Skeletal muscle satellite cell (primary cell): ENCODE measurements at regions not wholly inside any gene's neighbourhood (a gene's known extent, or its start where the extent isn't known, plus 50 kb on each side); places are given as distances from the start of the nearest gene placed in this dataset.
"Not testable (repeated sequence)": the region's sequence is repeated elsewhere in the genome, so short reads cannot be mapped to it uniquely, and the experiment has no call there.

Experiments
- H3K27me3 ChIP-seq: 2 replicates; pipeline ENCODE4 v1.7.0; 2013; ENCODE audit warnings: low read length; ENCODE audit not compliant: control insufficient read depth, insufficient read depth
- H3K36me3 ChIP-seq: 2 replicates; pipeline ENCODE4 v1.7.0; 2013; ENCODE audit warnings: mild to moderate bottlenecking, control low read depth, low read length; ENCODE audit not compliant: insufficient read depth
- H3K4me1 ChIP-seq: 2 replicates; pipeline ENCODE4 v1.7.0; 2013; ENCODE audit warnings: low read length; ENCODE audit not compliant: control insufficient read depth, insufficient read depth
- H3K4me2 ChIP-seq: 2 replicates; pipeline ENCODE4 v1.7.0; 2013; ENCODE audit warnings: mild to moderate bottlenecking, low read length
- H3K4me3 ChIP-seq: 2 replicates; pipeline ENCODE4 v1.7.0; 2013; ENCODE audit warnings: low read length
- H3K9ac ChIP-seq: 2 replicates; pipeline ENCODE4 v1.7.0; 2013; ENCODE audit warnings: mild to moderate bottlenecking, low read depth, low read length, moderate library complexity
- H3K9me3 ChIP-seq: replicated peaks from 2 replicates; pipeline ENCODE4 v1.7.0; 2013; ENCODE audit warnings: mild to moderate bottlenecking, control low read depth, low read length

- Histone ChIP-seq H3K9ac (no peak overlapping the region), H3K36me3 (no peaks in the 10 kb centered on the region), H3K4me3 (no peak overlapping the region), H3K4me2 (no peak overlapping the region), H3K4me1 (no peaks in the 10 kb centered on the region), H3K27me3 (no peaks in the 10 kb centered on the region), H3K9me3 (no peaks in the 10 kb centered on the region)
Measured at GRCh38 chr14:47976139-47976538, 300.7 kb upstream of the MDGA2 start.

DNA sequence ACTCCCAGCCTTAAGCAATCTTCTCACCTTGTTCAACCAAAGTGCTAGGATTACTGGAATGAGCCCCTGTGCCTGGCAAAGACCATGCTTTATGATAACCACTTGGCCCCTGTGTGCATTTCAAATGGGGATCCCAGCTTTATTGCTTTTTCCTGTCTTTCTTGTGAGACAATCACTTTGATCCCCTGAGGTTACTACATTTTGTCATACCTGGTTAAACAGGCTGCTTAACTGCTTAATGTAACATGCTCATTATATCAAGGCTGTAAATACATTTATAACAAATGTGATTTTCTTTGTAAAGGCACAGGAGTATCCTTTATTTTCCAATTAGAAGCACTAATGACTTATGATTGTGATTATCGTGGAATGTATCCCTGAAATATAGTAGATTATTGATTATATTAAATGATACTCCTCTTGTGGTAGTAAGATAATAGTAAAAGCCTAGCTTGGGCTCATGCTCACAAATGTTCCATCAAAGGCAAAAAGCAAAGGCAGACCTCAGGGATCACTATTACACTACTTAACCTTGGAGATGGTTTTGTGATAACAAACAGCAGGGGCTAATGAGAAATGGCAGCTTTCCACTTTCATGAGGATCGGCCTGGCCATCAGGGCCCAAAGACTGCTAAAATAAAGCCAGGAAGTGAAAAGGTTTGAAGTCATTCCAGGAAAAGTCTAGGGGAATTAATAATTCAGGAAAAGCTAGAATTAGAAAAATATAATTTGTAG, 290.8 kb upstream of the MDGA2 start:
- Histone ChIP-seq H3K4me1 (no peaks in the 10 kb centered on the region), H3K36me3 (no peaks in the 10 kb centered on the region), H3K27me3 (no peaks in the 10 kb centered on the region), H3K4me2 (no peak overlapping the region), H3K4me3 (no peak overlapping the region), H3K9me3 (peaks cover 8% of the 10 kb centered on the region), H3K9ac (no peak overlapping the region)

DNA sequence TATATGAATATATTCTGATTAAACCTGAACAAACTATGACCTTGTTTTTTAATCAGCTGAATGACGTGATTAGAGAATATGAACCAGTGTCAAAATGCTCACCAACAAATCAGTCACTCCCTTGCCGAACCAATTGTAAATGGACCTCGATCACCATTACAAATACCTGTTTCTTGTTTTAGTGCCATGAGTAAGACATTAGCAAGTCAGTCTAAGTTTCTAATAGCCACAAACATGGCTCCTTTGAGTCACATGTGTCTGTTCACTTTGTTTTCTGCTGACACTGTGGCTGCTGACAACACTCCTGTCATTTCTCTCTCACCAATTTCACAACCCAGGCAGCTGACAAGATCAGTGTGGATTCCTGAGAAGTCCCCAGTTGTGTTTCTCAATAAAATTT, 286.2 kb upstream of the MDGA2 start:
- H3K9ac ChIP-seq = no peak overlapping the region
- H3K4me2 ChIP-seq = no peak overlapping the region
- no peak overlapping the region for H3K4me3 ChIP-seq
- H3K9me3 ChIP-seq = peaks cover 5% of the 10 kb centered on the region
- no peaks in the 10 kb centered on the region for H3K36me3 ChIP-seq
- no peaks in the 10 kb centered on the region for H3K27me3 ChIP-seq
- no peaks in the 10 kb centered on the region for H3K4me1 ChIP-seq

- peaks cover 5% of the 10 kb centered on the region for H3K9me3 ChIP-seq
Measured at GRCh38 chr14:47959740-47960139, 284.3 kb upstream of the MDGA2 start.

DNA sequence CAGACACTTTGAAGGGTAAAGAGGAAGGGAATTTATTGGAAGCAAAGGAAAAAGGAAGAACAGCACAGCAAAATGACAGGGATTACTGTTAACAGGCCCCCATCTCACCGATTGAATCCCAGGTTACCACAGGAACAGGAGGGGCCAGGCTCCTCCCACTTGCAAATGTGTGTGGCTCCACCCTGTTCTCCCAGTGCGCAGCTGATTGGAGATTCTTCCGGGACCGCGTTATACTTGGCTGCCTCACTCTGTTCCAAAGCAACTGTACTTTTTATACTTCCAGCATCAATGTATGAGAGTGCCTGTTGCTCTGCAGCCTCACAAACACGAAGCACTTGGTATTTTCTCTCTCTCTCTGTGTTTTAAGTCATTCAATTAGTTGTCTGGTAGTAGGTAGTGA, 273.6 kb upstream of the MDGA2 start:
- H3K36me3 ChIP-seq = no peaks in the 10 kb centered on the region
- H3K27me3 ChIP-seq = no peaks in the 10 kb centered on the region
- no peak overlapping the region for H3K4me2 ChIP-seq
- no peaks in the 10 kb centered on the region for H3K4me1 ChIP-seq
- no peak overlapping the region for H3K4me3 ChIP-seq
- no peak overlapping the region for H3K9ac ChIP-seq
- H3K9me3 ChIP-seq = peaks cover 4% of the 10 kb centered on the region

More at GRCh38 chr14:47959740-47960139, 284.3 kb upstream of the MDGA2 start:
- no peaks in the 10 kb centered on the region for H3K4me1 ChIP-seq
- no peak overlapping the region for H3K9ac ChIP-seq
- no peaks in the 10 kb centered on the region for H3K36me3 ChIP-seq
- H3K27me3 ChIP-seq = no peaks in the 10 kb centered on the region
- H3K4me2 ChIP-seq = no peak overlapping the region
- no peak overlapping the region for H3K4me3 ChIP-seq

- Histone ChIP-seq H3K4me1 (no peaks in the 10 kb centered on the region), H3K27me3 (no peaks in the 10 kb centered on the region), H3K9ac (no peak overlapping the region), H3K4me3 (no peak overlapping the region), H3K36me3 (no peaks in the 10 kb centered on the region), H3K9me3 (peaks cover 10% of the 10 kb centered on the region), H3K4me2 (no peak overlapping the region)
Measured at GRCh38 chr14:47935332-47935731, 259.9 kb upstream of the MDGA2 start.

DNA sequence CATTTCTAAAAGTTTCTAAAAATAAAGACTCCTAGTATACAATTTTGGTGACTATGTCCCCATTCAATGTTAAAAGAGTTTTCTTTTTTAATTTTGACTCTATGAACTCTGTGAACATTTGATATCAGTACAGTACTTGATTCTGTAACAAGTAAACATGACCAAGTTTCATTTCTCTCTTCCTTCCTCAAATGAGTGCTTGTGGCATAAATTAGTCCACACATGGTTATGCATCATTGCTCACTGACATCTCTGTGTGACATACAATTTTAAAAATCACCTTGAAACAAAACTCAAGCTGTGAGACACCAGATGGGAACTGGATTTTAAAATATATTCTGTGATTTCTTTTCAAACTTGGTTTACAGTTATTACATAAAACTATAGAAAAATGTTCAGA, 253.9 kb upstream of the MDGA2 start:
- H3K27me3 ChIP-seq = no peaks in the 10 kb centered on the region
- no peak overlapping the region for H3K4me2 ChIP-seq
- H3K4me3 ChIP-seq = no peak overlapping the region
- H3K36me3 ChIP-seq = no peaks in the 10 kb centered on the region
- peaks cover 18% of the 10 kb centered on the region for H3K9me3 ChIP-seq
- no peak overlapping the region for H3K9ac ChIP-seq
- no peaks in the 10 kb centered on the region for H3K4me1 ChIP-seq

DNA sequence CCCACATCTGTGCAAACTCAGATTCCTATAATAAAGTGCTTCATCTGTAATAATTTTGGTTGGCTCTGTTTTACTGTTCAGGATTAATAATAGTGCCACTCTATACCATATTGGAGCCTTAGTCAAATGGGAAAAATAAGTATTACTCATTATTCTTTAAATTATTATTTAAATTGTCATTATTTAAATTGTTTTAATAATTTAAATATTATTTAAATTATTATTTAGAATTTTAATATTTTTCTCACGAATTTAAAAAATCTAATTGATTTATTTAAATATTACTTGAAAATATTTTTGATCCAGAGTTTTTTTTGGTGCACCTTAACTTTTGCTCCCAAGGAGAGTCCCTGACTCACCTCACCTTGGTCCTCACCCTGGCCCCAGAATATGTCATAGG, 245.7 kb upstream of the MDGA2 start:
- Histone ChIP-seq H3K36me3 (no peaks in the 10 kb centered on the region), H3K4me1 (no peaks in the 10 kb centered on the region), H3K4me2 (no peak overlapping the region), H3K9me3 (no peaks in the 10 kb centered on the region), H3K27me3 (no peaks in the 10 kb centered on the region), H3K4me3 (no peak overlapping the region), H3K9ac (no peak overlapping the region)

DNA sequence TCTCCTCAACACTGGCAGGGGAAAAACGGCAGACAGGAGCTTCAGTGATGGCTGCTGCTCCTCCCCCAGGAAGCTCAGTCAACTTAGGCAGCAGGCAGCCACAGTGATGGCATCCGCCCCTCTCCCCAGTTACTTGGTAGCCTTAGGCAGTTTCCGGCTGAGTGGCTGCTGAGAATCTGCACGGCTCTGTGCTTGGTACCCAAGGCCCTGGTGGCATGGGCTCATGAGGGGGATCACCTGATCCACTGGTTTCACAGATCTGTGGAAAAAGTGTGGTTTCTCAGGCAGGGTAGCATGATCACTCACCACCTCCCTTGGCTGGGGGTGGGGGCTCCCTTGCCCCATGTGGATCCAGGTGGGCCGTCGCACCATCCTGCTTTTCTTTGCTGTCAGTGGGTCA, 244.6 kb upstream of the MDGA2 start:
- Histone ChIP-seq H3K4me3 (no peak overlapping the region), H3K36me3 (no peaks in the 10 kb centered on the region), H3K27me3 (no peaks in the 10 kb centered on the region), H3K9me3 (no peaks in the 10 kb centered on the region), H3K4me1 (no peaks in the 10 kb centered on the region), H3K4me2 (no peak overlapping the region), H3K9ac (no peak overlapping the region)

DNA sequence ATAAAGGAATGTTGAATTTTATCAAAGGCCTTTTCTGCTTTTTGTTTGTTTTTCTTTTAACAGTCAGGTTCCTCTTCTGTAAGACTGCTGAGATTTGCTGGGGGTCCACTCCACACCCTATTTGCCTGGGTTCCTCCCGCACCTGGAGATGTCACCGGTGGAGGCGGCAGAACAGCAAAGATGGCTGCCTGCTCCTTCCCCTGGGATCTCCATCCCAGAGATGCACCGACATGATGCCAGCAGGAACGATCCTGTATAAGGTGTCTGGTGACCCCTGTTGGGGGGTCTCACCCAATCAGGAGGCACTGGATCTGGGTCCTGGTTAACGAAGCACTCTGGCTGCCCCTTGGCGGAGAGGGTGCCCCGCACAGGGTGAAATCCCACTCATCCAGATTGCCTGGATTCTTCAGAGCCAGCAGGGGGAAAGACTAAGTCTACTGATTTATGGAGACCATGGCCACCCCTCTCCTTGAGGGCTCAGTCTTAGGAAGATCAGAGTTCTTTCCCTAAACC, 244.0 kb upstream of the MDGA2 start:
- H3K4me1 ChIP-seq = no peaks in the 10 kb centered on the region
- no peak overlapping the region for H3K9ac ChIP-seq
- H3K4me3 ChIP-seq = no peak overlapping the region
- H3K27me3 ChIP-seq = no peaks in the 10 kb centered on the region
- H3K36me3 ChIP-seq = no peaks in the 10 kb centered on the region
- no peak overlapping the region for H3K4me2 ChIP-seq
- no peaks in the 10 kb centered on the region for H3K9me3 ChIP-seq

DNA sequence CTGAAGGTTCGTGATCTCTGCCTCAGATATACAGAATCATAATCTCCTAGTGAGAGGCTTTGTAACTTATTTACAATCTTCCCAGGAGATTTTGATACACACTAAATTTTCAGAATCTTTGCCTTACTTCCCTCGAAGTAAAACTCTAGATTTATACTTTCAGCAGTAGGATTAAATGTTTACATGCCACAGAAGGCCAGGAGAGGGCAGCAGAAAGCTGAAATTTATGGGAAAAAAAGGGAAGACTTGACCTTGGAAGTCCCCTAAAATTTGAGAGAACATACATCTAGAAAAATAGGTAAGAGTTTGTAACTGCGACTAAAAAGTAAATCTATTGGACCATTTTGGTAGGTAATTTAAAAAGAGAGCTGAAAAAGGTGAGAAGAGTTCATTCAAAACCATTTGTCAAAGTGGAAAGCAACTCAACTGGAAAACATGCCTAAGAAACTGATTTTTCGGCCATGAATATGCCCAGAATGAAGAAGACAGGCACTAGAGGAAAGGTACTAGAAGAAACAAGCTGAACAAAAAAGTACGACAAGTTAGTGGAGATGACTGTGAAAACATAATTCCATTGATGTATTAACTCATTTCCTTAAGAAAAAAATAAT, 242.0 kb upstream of the MDGA2 start:
- no peaks in the 10 kb centered on the region for H3K4me1 ChIP-seq
- no peaks in the 10 kb centered on the region for H3K36me3 ChIP-seq
- H3K9ac ChIP-seq = no peak overlapping the region
- H3K27me3 ChIP-seq = no peaks in the 10 kb centered on the region
- H3K4me2 ChIP-seq = no peak overlapping the region
- no peak overlapping the region for H3K4me3 ChIP-seq
- H3K9me3 ChIP-seq = peaks cover 5% of the 10 kb centered on the region

GRCh38 chr14:47901141-47901540, 225.7 kb upstream of the MDGA2 start:
- H3K27me3 ChIP-seq, H3K9me3 ChIP-seq, H3K36me3 ChIP-seq, H3K9ac ChIP-seq, H3K4me1 ChIP-seq, H3K4me3 ChIP-seq, H3K4me2 ChIP-seq: not testable (repeated sequence)
